Mesothelial cell of epicardium (in vitro differentiated cells): ENCODE measurements at regions not wholly inside any gene's neighbourhood (a gene's known extent, or its start where the extent isn't known, plus 50 kb on each side); places are given as distances from the start of the nearest gene placed in this dataset.
"Not testable (repeated sequence)": the region's sequence is repeated elsewhere in the genome, so short reads cannot be mapped to it uniquely, and the experiment has no call there.

Source experiments
- DNase-seq, 2 experiments: peaks; one replicate each; pipeline ENCODE4 v3.0.0; 2021; ENCODE audit warnings: low spot score in 2 of 2; ENCODE audit not compliant: unreplicated experiment in 2 of 2
- H3K27ac Mint-ChIP-seq: 2 replicates; pipeline ENCODE4 v1.8.0; 2021; ENCODE audit warnings: mixed read lengths
- H3K27me3 Mint-ChIP-seq: 2 replicates; pipeline ENCODE4 v1.8.0; 2021; ENCODE audit warnings: low read depth, mixed read lengths
- H3K36me3 Mint-ChIP-seq: 2 replicates; pipeline ENCODE4 v1.8.0; 2021; ENCODE audit warnings: mixed read lengths
- H3K4me1 Mint-ChIP-seq: 2 replicates; pipeline ENCODE4 v1.8.0; 2021; ENCODE audit warnings: mixed read lengths
- H3K4me3 Mint-ChIP-seq: 2 replicates; pipeline ENCODE4 v1.8.0; 2021; ENCODE audit warnings: mild to moderate bottlenecking, moderate library complexity, mixed read lengths
- H3K9me3 Mint-ChIP-seq: 2 replicates; pipeline ENCODE4 v1.8.0; 2021; ENCODE audit warnings: mixed read lengths
- TF ChIP-seq, protein P1 (sequence below): fragments of 200-600 bp; sonication (generic); IDR thresholded peaks from one replicate; pipeline ENCODE4 v1.5.0; 2021; ENCODE audit warnings: antibody characterized with exemption; ENCODE audit not compliant: unreplicated experiment

DNA sequence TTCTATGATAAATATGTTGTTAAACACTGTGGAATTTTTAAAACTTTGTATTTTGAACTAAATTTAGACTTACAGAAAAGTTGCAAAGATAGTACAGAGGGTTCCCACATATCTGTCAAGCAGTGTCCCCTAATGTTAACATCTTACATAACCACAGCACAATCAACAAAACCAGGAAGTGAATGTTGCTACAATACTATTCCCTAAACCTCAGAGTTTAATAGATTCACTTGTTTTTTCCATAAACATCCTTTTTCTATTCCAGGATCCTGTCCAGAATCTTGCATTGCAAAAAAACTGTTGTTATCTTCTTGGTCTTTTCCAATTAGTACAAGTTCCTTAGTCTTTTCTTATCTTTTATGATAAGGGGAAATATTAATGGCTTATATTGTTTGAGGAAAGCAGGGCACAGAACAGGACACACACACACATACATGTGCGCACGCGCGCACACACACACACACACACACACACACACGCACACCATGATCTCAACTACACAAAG, 251.1 kb upstream of the TRIB2 start:
- no peaks in the 10 kb centered on the region for H3K36me3 Mint-ChIP-seq
- H3K9me3 Mint-ChIP-seq: peaks cover 11% of the 10 kb centered on the region
- H3K27me3 Mint-ChIP-seq: no peaks in the 10 kb centered on the region
- DNase-seq: no peak
- no peak overlapping the region for H3K27ac Mint-ChIP-seq
- no peaks in the 10 kb centered on the region for H3K4me1 Mint-ChIP-seq
- no peak overlapping the region for H3K4me3 Mint-ChIP-seq
- TF ChIP-seq, protein P1, sequence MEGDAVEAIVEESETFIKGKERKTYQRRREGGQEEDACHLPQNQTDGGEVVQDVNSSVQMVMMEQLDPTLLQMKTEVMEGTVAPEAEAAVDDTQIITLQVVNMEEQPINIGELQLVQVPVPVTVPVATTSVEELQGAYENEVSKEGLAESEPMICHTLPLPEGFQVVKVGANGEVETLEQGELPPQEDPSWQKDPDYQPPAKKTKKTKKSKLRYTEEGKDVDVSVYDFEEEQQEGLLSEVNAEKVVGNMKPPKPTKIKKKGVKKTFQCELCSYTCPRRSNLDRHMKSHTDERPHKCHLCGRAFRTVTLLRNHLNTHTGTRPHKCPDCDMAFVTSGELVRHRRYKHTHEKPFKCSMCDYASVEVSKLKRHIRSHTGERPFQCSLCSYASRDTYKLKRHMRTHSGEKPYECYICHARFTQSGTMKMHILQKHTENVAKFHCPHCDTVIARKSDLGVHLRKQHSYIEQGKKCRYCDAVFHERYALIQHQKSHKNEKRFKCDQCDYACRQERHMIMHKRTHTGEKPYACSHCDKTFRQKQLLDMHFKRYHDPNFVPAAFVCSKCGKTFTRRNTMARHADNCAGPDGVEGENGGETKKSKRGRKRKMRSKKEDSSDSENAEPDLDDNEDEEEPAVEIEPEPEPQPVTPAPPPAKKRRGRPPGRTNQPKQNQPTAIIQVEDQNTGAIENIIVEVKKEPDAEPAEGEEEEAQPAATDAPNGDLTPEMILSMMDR: no peak

DNA sequence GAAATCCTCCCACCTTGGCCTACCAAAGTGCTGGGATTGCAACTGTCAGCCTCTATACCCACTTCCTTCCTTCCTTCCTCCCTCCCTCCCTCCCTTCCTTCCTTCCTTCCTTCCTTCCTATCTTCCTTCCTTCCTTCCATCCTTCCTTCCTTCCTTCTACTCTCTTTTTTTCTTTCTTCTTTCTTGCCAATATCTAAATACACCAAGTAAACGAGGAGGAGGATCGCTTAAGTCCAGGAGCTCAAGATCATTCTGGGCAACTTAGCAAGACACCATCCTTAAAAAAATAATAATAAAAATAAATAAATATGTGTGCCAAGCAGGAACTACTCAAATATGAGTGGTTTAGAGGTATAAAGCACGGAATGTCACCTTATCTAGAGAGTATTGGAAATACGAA, 249.4 kb upstream of the TRIB2 start:
- TF ChIP-seq, protein P1: no peak
- Mint-ChIP-seq H3K27me3 (no peaks in the 10 kb centered on the region), H3K9me3 (peaks cover 3% of the 10 kb centered on the region), H3K36me3 (no peaks in the 10 kb centered on the region), H3K4me1 (no peaks in the 10 kb centered on the region), H3K4me3 (no peak overlapping the region), H3K27ac (no peak overlapping the region)
- no peak for DNase-seq

DNA sequence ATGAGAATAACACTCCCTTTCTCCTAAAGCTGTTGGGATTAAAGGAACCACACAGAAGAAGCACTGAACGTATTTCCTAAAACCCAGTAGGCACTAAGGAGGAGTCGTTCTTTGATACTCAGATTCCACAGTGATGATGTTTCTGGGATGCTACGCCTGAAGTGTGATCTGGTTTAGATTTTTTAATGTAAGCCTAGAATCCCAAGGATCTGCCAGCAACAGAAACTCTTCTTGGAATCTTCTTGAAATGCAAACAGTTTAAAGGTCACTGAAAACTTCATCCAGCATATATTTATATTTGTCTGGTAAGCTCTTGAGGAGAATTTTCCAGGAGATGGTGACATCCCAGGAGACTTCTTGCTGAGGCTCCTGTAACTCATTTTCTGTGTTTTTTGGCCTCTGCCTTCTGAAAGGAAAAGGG, 247.6 kb upstream of the TRIB2 start:
- DNase-seq: no peak
- H3K36me3 Mint-ChIP-seq: no peaks in the 10 kb centered on the region
- H3K9me3 Mint-ChIP-seq: peaks cover 9% of the 10 kb centered on the region
- no peak overlapping the region for H3K4me3 Mint-ChIP-seq
- TF ChIP-seq, protein P1: no peak
- H3K4me1 Mint-ChIP-seq: no peaks in the 10 kb centered on the region
- no peaks in the 10 kb centered on the region for H3K27me3 Mint-ChIP-seq
- no peak overlapping the region for H3K27ac Mint-ChIP-seq

DNA sequence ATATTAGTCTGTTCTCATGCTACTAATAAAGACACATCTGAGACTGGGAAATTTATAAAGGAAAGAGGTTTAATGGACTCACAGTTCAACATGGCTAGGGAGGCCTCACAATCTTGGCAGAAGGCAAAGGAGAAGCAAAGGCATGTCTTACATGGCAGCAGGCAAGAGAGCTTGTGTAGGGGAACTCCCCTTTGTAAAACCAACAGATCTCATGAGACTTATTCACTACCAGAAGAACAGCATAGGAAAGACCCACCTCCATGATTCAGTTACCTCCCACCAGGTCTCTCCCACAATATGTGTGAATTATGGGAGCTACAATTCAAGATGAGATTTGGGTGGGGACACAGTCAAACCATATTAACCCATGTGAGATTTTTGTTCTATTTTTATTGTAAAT, 244.5 kb upstream of the TRIB2 start:
- H3K4me3 Mint-ChIP-seq, DNase-seq, H3K27me3 Mint-ChIP-seq, H3K36me3 Mint-ChIP-seq, H3K4me1 Mint-ChIP-seq, H3K27ac Mint-ChIP-seq: not testable (repeated sequence)
- peaks cover 22% of the 10 kb centered on the region for H3K9me3 Mint-ChIP-seq

DNA sequence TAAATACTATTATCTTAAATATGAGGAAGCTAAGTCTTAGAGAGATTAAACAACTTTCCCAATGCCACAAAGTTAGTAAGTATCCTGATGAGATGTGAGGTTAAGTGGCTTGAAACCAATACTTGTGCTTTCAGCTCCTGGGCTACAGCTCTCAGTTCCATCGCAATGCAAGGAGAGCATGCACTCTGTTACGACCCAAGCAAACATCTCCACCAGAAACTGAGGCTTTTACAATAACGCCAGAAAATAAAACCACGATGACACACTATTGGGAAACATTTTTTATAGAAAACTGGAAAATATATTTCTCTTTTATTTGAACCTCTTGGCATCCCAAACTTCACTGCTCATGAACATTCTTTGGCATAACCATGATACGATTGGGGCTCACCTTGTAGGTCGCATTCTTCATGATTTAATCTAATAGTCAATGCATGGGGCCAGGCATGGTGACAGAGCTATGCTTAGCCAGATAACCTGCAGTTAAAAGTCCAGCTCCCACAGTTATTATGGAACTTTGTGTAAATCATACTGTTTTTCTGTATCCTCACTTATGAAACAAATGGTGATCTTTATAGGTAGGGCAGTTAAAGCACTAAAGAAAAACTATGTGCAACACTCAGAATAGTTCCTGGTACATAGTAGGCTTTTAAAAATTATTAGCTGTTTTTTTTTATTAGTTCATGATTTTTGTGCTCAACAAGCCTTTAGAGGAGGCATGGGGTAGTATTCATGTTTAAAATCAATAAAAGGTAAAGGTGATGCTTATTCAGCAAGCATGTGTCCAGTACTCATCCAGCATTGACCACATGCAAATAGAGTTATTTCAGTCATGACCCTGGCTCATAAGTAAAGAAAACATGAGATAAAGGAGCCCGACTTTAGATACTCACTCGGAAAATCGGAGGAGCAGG, 238.3 kb upstream of the TRIB2 start:
- Mint-ChIP-seq H3K36me3 (no peaks in the 10 kb centered on the region), H3K4me1 (peaks cover 2% of the 10 kb centered on the region), H3K27me3 (no peaks in the 10 kb centered on the region), H3K9me3 (peaks cover 13% of the 10 kb centered on the region), H3K4me3 (no peak overlapping the region), H3K27ac (no peak overlapping the region)
- TF ChIP-seq, protein P1: no peak
- no peak for DNase-seq

DNA sequence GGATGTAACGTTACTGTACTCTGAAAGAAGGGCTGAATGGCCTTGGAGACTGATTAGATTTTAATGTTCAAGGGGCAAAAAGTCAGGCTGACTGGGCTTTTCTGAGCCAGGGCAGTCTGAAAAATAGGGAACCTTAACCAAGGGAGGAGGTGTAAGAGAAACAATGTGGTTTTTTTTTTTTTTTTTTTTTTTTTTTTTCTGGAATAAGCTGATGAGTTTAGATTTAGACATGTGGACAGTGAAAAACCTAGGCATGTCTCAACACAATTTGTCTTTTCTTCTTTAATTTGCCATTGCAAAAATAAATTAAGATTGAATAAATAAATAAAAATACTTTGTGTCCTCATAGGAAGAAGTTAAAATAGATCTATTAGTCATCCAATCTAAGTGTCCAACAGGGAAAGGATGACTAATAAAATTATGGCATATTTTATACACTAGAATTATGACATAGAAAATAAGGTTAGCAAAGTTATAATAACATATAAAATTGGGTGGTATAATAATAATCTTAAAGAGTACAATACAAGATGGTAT, 237.6 kb upstream of the TRIB2 start:
- no peak overlapping the region for H3K27ac Mint-ChIP-seq
- DNase-seq: no peak

More for the DNA sequence above, 237.6 kb upstream of the TRIB2 start:
- TF ChIP-seq, protein P1: no peak
- Mint-ChIP-seq H3K4me1 (peaks cover 2% of the 10 kb centered on the region), H3K36me3 (no peaks in the 10 kb centered on the region), H3K4me3 (no peak overlapping the region), H3K27me3 (no peaks in the 10 kb centered on the region), H3K9me3 (peaks cover 16% of the 10 kb centered on the region)
